GM21576 (cell line): ENCODE measurements at regions not wholly inside any gene's neighbourhood (a gene's known extent, or its start where the extent isn't known, plus 50 kb on each side); places are given as distances from the start of the nearest gene placed in this dataset.

Source experiments
- ATAC-seq: cut with Tn5 transposase; IDR thresholded peaks from one replicate; pipeline ENCODE4 v1.9.1; 2021; ENCODE audit warnings: mild to moderate bottlenecking, moderate library complexity; ENCODE audit not compliant: unreplicated experiment

DNA sequence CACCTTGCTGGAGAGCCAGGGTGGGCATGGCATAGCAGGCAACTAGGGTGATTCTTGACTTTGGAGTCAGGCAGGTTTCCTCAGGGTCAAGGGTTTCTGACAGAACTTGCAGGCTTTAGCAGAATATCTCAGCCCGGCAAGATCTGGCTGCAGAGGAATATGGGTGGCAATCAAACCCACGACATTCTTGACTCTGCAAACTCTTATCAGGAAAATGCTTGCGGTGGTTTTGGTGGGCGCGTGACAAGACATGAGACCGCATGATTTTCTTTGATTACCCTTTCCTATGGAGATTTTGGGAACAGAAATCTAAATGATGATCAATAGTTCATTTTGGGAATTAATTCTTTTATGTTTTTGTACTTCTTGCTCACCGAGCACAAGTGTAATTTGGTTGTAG is 449.5 kb downstream of the VRK1 start:
- no peak for ATAC-seq

DNA sequence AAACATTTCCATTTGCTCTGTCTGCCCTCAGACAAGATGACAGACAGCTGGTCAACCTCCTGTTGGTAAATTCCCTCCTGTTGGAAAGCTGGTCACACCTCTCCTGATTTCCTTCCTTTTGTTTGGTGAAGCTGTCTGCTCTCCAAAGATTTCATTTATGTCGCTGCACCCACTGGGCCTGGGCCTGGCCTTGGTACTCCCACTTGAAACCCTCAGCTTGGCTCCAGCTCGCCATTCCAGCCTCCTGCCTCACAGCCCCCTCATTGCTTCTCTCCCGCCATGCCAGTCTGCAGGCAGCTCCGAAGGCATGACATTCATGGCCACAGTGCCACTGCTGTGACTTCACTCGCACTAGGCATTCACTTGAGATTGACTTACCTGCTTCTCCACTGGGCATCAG is 451.8 kb downstream of the VRK1 start:
- no peak for ATAC-seq

- ATAC-seq: no peak
Measured at GRCh38 chr14:97250931-97251330, 453.7 kb downstream of the VRK1 start.

- ATAC-seq: no peak
Measured at GRCh38 chr14:97251491-97252155, 454.4 kb downstream of the VRK1 start.

GRCh38 chr14:97253756-97254155 is 456.6 kb downstream of the VRK1 start:
- no peak for ATAC-seq

DNA sequence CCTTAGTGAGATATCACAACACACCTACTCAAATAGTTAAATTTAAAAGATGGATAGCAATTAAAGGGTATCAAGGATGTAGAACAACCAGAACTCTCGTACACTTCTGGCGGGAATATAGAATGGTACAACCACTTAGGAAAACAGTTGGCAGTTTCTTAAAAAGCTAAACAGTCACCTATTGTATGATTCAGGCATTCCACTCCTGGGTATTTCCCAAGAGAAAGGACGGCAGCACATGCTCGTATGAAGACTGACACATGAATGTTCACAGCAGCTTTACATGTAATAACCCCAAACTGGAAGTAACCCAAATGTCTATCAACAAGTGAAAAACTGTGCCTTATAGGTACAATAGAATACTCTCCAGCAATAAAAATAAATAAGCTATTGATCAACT is 465.2 kb downstream of the VRK1 start:
- ATAC-seq: no peak

- no peak for ATAC-seq
Measured at GRCh38 chr14:97264516-97265230, 467.5 kb downstream of the VRK1 start.

- no peak for ATAC-seq
Measured at GRCh38 chr14:97266653-97267052, 469.5 kb downstream of the VRK1 start.

- ATAC-seq: no peak
Measured at GRCh38 chr14:97267509-97267908, 470.3 kb downstream of the VRK1 start.

DNA sequence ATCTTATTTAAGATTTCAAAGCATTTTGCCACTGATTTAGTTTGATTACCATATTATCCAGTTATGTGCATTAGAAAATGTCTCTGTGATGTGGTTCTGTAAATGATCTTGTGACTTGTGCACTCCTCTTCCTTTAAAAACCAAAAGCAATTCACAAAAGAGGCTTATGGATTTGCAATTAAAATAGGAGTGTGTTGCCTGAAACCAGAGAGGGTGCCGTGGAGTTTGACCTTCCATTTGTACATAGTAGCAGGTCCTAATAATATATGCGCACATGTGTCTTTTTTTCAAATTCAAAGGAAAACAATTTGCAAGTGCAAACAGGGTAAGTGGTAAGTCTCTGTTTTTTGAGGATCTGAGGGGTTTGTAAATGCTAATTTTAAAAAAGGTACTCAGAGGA is 470.9 kb downstream of the VRK1 start:
- no peak for ATAC-seq

DNA sequence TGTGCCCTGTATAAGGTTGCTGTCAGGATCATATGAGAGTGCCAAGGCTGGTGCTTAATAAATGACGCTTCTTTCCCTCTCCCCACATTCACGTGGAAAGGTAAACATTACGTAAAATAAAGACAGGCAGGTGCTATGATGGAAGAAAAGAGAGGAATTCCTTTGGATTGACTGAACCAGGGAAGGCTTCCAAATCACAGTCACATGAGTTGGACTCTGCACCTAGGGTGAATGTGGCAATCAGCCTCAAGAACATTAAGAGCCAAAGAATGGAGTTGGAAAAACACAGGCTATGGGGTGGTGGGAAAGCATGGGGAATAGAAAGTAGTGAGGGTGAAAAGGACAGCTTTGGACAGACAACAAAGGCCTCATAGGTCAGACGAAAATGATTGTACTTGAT is 473.1 kb downstream of the VRK1 start:
- no peak for ATAC-seq

DNA sequence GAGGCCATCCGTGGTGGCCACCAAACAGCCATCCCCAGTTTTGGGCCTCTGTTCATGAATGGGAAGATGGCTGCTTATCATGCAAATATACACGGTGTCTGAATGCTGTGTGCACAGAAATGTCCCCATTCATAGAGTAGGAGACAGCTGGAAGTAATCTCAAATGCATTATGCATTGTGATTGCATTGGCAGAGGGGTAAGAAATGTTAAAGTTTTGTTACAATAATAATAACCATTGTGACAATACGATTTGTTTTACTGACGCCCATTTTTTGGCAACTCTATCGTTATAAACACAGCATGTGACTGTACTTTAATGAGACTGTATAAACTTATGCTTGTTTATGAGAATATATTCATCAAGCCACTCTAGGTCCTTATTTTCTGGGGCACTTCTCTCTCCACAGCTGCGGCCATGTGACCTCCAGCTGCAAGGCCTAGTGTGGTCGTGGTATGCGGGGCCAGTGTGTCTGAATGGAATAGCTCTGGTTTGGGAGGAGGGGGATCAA is 474.3 kb downstream of the VRK1 start:
- no peak for ATAC-seq

GRCh38 chr14:97273540-97273939 is 476.4 kb downstream of the VRK1 start:
- no peak for ATAC-seq

DNA sequence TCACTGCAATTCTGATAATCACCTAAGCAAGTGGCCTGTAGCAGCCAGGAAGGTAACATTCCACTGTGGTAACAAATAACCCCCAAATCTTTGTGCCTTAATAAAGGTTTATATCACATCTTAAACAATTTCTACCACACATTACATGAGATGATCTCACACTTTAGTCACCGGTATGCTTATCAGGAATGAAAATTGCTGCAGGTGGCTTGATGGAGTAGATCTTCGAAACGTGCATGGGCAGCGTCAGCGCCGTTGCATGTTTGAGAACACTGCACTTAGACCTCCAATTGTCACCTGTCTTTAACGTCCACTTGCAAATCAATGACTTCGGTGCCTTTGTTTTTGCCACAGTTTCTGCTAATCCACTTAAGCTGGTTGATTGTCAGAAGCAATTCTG is 477.4 kb downstream of the VRK1 start:
- no peak for ATAC-seq

GRCh38 chr14:97275276-97275675 is 478.1 kb downstream of the VRK1 start:
- no peak for ATAC-seq

DNA sequence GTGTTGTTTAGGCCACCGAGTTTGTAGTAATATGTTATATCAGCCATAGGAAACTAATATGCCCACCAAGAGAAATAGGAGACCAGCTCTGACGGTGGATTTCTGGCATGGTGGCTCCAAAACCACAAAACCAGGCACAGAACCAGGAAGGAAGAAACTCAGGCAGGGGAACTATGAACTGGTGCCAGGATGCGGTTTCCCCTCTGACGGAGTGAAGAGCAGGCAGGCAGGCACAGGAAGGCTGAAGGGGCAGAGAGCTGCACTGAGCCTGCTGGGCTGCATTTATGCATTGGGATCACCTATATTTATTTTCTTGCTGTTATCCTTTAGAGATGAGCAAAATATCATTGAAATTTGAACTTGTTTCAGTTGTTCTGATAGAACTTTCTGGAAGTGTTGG is 479.4 kb downstream of the VRK1 start:
- no peak for ATAC-seq

- ATAC-seq: no peak
Measured at GRCh38 chr14:97277711-97278110, 480.5 kb downstream of the VRK1 start.

DNA sequence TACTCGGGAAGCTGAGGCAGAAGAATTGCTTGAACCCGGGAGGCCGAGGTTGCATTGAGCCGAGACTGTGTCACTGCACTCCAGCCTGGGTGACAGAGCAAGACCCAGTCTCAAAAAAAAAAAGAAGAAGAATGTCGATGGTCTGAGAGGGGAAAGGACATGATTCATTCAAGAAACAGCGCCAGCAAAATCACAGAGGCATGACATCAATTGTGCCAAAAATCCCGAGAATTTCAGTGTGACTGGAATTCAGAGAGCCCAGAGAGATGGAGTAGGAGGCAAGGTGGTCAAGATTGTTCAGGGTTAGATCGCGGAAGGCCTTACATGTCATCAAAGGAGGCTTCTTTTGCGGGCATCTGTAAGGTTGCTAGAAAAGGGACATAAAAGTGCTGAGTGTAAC is 483.3 kb downstream of the VRK1 start:
- ATAC-seq: no peak

GRCh38 chr14:97281741-97282140 is 484.6 kb downstream of the VRK1 start:
- no peak for ATAC-seq

- no peak for ATAC-seq
Measured at GRCh38 chr14:97282210-97283004, 485.2 kb downstream of the VRK1 start.

- no peak for ATAC-seq
Measured at GRCh38 chr14:97283005-97283403, 485.8 kb downstream of the VRK1 start.

DNA sequence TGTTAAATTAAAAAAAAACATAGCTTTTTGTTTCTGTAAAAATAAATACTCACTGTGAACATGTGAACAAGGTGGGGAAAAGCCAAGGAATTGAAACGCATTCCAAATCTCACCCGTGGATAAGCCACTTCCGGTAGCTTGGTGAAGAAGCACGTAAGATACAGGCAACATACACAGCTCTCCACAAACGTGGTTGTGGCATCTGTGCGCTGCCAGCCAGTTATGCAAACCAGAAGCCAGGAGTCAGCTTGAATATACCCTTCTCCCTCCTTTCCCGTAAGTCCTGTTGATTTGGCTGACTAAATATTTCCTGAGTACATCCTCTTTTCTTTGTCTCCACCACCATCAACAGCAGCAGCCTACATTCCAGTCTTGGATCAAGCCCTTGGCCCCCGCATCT is 486.2 kb downstream of the VRK1 start:
- no peak for ATAC-seq
